ENCODE measurements at regions not wholly inside any gene's neighbourhood (a gene's known extent, or its start where the extent isn't known, plus 50 kb on each side); places are given as distances from the start of the nearest gene placed in this dataset.

- TF ChIP-seq NFIC (IDR thresholded peaks at IDR 0.05; ENCODE audit: borderline replicate concordance) (no peak), CTCF (IDR thresholded peaks at IDR 0.05) (no peak), TCF12 (IDR thresholded peaks at IDR 0.05) (no peak), EP300 (IDR thresholded peaks at IDR 0.05; ENCODE audit: borderline replicate concordance in 1 of 2, low read depth in 1 of 2, low read length in 1 of 2) (no peak), RCOR1 (IDR thresholded peaks at IDR 0.05; ENCODE audit: low read length) (no peak)
Observed at GRCh38 chr4:184930026-184930425, 88.3 kb upstream of the HELT start.

Data from SK-N-SH (cell line).